GM21390 (cell line): ENCODE measurements at regions not wholly inside any gene's neighbourhood (a gene's known extent, or its start where the extent isn't known, plus 50 kb on each side); places are given as distances from the start of the nearest gene placed in this dataset.
"Not testable (repeated sequence)": the region's sequence is repeated elsewhere in the genome, so short reads cannot be mapped to it uniquely, and the experiment has no call there.

Experiments used
- ATAC-seq: cut with Tn5 transposase; IDR thresholded peaks from one replicate; pipeline ENCODE4 v1.9.1; 2021; ENCODE audit not compliant: unreplicated experiment

DNA sequence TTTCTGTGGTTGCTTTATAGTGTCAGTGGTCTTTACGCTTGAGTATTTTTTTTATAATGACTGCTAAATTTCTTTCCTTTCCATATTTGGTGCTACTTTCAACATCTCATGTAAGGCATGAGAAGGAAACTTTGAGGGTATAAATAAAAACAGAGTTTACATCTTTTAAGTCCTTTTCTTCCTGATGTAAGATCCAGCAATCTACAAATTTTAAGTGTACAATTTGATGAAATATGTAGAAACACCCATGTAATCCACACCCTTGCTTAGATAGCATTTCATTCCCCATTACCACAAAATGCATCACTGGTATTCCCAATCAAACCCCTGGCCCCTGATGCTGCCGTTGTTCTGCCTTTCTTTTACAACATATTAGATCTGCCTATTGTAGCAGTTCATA is 769.1 kb downstream of the CCDC85A start:
- ATAC-seq = no peak

DNA sequence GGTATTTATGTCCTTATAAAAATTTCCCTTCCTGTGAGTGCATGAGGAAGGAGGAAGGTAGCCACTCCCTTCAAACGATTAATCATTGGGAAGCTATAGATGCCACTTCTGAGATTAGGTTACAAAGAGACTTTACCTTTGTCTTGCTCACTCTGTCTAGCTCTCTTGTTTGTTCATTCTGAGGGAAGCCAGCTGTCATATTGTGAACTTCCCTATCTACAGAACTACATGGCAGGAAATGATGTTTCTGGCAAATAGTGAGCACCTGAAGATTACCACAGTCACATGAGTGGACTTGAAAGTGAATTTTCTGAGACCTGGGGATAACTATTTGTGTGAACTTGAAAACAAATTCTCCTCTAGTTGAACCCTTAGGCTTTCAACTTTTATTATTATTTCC is 776.8 kb downstream of the CCDC85A start:
- ATAC-seq = no peak

DNA sequence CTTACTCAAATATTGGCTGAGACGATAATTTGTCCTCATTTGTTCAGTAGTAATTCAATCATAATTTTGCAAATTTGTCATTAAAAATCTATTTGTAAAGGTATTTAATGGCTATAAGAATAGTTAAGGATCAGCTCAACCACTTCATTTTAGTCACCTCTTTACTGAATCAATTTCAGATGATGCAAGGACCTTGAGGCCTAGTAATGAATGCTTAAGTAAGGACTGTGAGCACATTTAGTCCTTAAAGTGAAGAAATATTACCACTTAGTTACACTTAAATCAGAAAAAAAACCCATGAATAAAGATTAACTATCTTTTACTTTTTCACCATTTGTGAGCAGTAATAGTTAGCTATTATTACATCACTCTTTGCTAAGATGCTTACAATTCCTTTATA is 778.9 kb downstream of the CCDC85A start:
- ATAC-seq = no peak

DNA sequence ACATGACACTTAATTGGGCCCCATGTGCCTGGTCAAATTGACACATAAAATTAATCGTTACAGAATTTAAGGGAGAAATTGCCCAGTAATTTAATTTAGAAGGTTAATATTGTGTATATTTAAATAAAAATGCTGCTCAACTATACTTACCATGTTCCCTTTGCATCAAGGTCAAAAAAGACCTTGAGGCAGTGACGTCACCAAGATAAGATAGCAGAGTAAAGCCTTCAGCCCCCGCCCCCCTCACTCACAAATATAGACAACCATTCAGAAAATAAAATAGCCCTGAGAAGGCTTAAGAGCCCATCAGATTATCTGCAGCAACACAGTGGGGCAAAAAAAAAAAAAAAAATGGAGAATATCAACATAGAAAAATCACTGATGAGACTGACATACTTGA is 785.7 kb downstream of the CCDC85A start:
- no peak for ATAC-seq

DNA sequence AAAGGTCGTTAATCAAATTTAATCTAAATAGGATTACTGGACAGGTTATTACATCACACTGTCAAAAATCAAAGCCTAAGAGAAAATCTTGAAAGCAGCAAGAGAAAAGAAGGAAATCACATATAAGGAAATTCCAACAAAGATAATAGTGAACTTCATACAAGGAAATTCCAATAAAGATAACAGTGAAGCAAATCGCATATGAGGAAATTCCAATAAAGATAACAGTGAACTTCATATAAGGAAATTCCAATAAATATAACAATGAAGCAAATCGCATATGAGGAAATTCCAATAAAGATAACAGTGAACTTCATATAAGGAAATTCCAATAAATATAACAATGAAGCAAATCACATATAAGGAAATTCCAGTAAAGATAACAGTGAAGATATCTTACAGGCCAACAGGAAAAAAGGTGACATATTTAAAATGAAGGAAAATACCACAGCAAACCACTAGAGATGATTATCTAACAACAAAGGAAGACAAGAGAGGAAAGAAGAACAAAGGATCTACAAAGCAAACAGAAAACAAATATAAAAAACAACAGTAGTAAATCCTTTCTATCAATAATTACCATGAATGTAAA is 787.7 kb downstream of the CCDC85A start:
- ATAC-seq = no peak

DNA sequence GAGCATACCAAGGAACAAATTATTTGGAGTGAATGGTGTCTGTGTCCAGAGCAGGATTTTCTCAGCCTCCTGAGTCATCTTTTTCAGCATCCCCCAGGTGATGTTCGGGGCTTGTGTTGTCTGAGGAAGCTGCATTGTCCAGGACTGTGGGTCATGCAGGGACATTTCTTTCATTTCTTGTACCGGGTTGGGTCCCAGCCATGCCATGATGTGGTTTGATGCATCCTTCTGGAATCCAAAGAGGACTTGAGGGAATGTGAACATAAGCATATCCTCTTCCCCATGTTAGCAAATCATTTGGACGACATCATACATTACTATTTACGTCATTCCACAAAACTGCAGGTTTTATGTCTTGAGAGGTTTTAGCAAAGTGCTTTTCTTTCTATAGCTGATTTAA is 797.8 kb downstream of the CCDC85A start:
- ATAC-seq = no peak

DNA sequence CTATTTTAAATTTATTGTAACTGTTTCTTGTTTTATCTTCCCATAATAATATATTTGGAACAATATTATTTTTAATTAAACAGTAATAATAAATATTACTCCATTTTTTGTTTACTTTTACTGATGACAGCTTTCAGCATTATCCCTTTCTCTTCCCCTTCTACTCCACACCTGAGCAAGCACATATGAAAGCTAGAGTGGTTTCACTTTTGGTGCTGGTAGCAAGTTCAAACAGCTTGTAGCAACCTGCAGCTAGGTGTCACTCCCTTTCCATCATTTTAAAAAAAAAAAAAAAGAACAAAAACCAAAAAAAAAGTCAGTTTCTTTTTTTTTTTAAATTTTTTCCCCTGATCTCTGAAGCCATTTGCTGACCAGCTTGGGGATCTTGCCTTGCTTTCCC is 801.8 kb downstream of the CCDC85A start:
- peak; percentile 66 for ATAC-seq

DNA sequence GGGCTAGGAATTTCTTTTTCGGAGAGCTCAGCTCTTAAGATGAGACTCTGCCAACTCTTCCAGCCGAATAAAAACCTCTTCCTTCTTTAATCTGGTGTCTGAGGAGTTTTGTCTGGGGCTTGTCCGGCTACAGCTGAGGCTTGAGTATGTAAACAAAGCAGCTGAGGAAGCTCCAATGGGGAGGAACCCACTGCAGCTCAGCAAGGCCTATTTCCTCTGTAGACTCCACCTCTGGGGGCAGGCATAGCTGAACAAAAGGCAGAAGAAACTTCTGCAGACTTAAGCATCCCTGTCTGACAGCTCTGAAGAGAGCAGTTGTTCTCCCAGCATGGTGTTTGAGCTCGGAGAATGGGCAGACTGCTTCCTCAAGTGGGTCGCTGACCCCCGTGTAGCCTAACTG is 838.7 kb downstream of the CCDC85A start:
- no peak for ATAC-seq

DNA sequence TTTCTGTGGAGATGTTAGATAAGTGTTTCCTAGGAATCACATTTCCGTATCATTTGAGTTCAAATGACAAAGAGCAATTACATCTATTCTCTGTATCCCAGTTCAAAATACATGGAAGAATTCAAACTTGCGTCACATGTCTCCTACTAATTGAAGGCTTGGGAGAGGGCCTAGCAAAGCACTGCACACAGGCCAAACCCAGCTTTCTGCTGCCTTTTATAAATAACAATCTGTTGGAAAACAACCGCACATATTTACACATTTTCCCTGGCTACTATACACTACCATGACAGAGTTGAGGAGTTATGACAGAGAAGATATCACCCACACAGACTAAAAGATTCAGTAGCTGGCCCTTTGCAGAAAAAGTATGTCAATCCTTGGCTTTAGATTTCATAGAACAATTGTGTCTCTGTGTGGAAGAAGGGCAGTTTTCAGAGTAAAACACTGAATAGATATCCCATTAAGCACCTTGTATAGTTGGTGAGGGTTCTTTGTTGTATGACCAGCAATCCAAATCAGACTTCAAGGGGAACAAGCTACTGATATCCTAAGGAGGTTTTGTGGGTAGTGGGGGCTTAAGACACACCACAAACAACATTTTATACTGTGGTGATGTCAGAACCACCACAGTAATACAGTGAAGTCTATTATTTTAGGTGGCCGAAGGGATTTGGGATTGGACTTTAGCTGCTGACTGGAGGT is 861.3 kb downstream of the CCDC85A start:
- ATAC-seq = no peak

DNA sequence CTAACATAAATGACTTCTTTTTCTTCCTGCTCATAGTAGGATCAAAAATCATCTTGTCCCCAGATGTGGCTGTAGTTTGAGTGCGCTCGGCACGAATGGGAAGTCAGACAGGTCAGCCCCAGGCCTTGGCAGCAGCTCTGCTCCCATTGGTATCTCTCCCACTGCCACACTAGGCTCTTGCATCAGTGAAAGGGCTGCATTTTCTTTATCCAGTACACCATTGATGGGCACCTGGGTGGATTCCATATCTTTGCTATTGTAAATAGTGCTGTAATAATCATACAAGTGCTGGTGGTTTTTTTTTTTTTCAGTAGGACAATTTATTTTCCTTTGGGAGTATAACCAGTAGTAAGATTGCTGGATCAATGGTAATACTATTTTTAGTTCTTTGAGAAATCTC is 865.5 kb downstream of the CCDC85A start:
- ATAC-seq = no peak

DNA sequence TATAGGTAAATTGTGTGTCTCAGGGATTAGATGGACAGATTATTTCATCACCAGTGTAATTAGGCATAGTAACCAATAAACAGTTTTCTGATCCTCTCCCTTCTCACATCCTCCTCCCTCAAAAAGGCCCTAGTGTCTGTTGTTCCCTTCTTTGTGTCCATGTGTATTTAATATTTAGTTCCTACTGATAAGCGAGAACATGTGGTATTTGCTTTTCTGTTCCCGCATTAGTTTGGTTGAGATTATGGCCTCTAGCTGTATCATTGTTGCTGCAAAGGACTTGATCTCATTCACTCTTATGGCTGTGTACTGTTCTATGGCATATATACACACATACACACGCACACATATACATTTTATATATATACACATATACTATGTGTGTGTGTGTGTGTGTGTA is 866.2 kb downstream of the CCDC85A start:
- ATAC-seq = no peak

DNA sequence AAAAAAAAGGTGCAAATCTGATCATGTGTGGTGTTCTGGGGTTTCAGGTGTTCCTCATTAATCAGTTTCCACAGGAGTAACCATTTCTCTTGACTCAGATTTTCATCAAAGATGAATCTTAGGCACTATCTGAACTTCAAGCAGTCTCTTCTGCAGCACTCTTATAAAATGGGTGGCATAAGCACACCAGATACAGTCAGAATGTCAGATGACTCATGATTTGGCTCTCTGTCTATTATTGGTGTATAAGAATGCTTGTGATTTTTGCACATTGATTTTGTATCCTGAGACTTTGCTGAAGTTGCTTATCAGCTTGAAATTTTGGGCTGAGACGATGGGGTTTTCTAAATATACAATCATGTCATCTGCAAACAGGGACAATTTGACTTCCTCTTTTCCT is 882.5 kb downstream of the CCDC85A start:
- not testable (repeated sequence) for ATAC-seq

DNA sequence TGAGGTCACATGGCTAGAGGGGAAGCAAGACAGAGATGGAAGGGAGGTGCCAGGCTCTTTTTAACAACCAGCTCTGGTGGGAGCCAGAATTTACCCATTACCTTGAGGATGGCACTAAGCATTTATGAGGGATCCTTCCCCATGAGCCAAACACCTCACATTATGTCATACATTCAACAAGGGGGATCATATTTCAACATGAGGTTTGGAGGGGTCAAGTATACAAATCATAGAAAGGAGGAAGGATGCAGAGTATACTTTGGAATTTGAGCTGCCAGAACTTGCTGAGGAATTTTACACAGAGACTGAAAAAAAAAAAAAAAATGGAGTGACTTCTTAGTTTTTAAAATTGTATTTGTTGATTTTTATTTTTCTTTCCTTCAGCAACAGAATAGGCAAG is 891.4 kb downstream of the CCDC85A start:
- no peak for ATAC-seq

DNA sequence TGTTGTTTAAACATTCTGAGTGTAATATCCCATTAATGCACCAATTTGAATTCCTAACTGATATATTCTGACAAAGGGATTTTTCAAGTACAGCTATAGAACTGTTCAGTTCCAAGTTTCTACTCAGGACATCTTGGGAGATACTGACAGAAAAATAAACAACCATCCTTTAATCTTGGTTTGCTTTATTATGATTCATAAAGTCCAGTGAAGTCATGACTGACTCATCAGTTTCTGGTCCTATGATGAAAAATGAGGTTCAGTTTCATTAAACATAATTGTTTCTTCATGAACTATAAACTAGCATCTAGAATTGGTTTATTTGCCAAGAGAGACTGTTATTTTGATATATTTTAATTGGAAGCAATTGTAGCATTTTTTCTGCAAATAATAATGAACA is 896.2 kb downstream of the CCDC85A start:
- ATAC-seq = no peak

DNA sequence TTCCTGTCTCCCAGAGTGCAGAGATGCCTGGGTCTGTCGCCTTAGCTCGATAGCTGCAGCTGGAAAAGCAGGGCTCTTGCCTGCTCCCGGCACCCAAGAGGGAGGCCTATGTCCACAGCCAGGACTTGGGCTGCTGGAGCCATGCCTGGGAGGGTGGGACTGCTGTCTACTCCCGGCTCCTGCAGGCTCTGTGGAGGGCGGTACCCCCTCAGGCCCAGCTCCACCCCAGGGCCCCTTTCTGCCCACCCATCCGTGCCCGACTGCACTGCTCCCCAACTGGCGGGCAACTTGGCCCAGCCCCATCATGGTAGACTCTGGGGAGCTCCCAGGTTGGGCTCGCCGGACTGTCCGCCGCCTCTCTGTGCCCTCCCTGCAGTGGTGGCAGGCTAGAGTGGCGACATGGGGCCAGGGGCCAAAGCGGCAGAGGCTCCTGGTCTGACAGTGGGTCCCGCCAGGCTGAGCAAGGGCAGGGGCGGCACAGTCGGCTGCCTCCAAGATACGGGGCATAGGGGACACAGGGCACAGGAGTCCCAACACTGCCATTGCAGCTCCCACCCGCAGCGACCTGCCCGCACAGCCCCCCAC is 901.0 kb downstream of the CCDC85A start:
- ATAC-seq = no peak

DNA sequence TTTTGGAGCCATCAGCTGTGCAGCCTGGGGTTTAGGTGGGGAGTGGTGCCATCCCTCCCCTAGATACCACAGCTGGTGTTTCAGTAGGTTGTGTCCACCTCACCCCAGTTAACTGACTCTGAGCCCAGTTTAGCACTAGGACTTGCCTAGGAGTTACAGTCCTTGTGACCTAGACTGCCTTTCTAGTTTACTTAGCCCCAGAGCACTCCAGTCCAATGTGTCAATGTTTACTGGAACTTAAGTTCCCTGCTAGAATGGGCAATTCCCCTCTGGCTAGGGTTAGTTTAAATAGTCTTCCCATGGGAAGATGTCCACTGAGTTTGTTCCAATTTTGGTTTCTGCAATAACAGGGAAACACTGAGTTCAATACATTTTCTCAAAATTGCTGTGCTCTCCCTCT is 909.2 kb downstream of the CCDC85A start:
- ATAC-seq = no peak

DNA sequence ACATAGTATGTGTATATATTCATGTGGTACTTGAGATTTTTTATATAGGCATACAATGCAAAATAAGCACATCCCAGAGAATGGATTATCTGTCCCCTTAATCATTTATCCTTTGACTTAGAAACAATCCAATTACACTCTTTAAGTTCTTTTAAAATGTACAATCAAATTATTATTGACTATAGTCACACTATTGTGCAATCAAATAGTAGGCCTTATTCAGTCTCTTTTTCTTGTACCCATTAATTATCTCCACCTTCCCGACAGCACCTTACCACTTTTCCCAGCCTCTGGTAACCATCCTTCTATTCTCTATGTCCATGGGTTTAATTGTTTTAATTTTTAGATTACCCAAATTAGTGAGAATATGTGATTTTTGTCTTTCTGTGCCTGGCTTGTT is 914.1 kb downstream of the CCDC85A start:
- ATAC-seq = no peak

DNA sequence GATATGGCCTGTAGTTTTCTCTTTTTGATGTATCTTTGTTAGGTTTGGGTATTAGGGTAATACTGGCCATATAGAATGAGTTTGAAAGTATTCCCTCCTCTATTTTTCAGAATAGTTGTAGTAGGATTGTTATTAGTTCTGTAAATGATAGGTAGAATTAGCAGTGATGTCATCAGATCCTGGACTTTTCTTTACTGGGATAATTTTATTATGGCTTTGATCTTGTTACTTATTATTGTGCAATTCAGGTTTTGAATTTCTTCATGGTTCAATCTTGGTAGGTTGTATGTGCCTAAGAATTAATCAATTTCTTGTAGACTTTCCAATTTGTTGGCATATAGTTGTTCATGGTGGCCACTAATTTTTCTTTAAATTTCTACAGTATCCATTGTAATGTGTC is 916.6 kb downstream of the CCDC85A start:
- no peak for ATAC-seq

DNA sequence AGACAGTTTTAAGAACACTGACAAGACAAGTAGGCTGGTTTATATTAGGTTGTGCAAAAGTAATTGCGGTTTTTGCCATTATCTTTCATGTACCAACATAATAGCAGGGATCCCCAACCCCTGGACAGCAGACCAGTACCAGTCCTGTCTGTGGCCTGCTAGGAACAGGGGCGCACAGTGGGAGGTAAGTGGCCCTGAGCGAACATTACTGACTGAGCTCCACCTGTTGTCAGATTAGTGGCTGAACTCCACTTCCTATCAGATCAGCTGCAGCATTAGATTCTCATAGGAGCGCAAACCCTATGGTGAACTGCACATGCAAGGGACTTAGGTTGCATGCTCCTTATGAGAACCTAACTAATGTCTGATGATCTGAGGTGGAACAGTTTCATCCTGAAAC is 921.9 kb downstream of the CCDC85A start:
- ATAC-seq = no peak

DNA sequence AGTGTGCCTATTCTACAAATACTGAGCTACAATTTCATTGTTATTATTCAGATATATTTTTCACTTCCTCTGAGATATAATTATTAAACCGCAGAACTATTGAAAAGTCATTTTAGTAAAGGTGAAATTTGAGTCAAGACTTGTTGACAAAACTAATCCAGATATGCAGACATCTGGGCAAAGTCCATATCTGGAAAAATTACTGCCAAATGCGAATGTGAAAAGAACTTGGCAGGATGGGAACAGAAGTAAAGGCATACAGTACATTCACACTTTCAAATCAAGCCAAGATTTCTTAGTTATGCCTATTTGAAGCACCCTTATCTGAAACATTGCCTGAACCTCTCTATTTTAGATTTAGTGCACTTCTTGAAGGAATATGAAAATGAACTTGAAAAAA is 923.6 kb downstream of the CCDC85A start:
- no peak for ATAC-seq

DNA sequence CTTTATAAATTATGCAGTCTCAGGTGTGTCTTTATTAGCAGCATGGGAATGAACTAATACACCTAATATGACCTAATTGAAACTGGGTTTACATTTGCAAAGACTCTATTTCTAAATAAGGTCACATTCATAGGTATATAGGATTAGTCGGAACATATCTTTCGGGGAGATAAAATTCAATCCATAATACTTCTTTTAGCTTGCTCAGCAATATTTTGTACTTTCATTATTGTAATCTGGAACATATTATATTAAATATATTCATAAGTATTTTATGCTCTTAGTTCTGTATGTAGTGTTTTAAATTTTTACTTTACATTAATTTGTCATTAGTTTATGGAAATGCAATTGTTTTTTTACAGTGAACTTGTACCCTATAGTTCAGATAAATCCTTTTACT is 927.7 kb downstream of the CCDC85A start:
- ATAC-seq = no peak

DNA sequence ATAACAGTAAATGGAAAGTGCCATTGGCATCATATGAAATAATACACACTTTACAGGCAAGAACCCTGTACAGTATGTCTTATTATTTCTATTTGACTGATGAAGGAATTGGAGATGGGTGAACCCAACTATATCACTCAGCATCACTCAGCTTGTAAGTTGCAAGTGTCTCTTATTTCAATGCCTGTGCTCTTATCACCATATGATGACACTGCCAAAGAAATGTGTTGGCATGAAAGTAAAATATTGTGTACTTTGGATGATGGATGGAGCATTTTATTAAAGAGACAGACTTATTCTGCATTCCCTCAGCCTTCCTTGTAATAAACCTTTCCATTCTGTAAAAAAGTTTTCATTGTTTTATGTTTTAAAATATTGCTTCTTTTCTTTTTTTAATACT is 927.5 kb upstream of the VRK2 start:
- ATAC-seq = no peak

DNA sequence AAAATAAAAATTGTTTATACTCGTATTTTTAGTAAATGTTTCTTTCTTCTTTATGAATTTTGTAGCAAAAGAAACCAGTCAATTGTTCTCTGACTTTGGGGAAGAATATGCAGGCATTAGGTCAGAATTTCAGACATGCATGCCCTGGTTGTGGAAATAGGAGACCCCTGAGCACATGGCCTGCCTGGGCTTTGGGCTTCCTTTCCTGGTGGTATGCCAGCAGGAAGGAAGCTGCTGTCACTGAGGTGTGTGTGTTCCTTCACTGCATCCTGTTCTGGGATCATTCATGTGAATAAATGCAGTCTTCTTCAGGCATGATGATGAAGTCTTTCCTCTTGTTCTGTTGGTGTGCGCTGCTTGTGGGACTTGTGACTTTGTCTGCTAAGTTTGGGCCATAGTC is 920.2 kb upstream of the VRK2 start:
- no peak for ATAC-seq
